Nucleus accumbens (tissue), 56 donors: ENCODE measurements at regions not wholly inside any gene's neighbourhood (a gene's known extent, or its start where the extent isn't known, plus 50 kb on each side); places are given as distances from the start of the nearest gene placed in this dataset.

Experiments
- DNase-seq, 56 donors: peaks; one replicate each; lab custom pipeline; 2025; lab: John Stamatoyannopoulos, UW

DNA sequence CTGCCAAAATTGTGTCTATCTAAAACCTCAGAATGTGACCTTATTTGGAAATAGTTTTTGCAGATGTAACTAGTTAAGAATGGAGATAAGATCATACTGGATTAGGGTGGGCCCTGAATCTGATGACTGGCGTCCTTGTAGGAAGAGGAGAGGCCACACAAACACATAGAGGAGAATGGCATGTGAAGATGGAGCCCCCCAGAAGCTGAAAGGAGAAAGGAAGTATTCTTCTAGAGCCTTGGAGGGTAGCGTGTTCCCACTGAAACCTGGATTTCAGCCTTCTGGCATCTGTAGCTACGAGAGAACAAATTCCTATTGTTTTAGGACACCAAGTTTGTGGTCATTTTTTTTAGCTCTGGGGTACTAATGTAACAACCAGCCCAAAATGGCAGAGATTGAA, 423.0 kb upstream of the TPM1 start:
- no peak for DNase-seq

GRCh38 chr15:62622775-62623174, 419.8 kb upstream of the TPM1 start:
- DNase-seq = no peak

GRCh38 chr15:62624547-62625378, 417.8 kb upstream of the TPM1 start:
- DNase-seq = no peak

DNA sequence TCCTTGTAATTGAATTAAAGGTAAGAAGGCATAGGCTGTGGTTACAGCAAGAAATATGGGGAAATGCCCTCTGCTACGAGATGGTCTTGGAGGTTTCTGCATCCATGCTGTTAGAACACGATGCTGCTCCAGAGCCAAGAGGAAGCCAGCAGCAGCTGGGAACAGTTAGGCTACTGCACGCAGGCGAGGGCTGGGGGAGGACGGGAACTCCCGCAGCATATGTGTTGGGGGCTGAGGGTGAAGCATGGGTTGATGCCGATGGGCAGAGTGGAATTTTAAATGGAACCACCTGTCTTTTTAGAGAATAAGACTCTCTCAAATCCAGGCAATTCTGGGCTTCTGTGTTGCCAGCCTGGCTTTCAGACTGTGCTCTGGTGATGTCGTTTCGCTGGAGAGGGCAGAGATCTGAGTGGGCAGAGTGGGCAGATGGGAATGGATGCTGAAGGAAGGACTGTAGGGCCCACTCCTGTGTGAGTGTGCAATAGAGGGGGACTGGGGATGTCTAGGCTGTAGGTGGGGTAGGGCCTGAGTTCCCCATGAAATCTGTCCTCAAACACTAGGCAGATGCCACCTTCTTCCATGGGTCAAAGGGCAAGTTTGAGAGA, 417.0 kb upstream of the TPM1 start:
- DNase-seq = no peak

DNA sequence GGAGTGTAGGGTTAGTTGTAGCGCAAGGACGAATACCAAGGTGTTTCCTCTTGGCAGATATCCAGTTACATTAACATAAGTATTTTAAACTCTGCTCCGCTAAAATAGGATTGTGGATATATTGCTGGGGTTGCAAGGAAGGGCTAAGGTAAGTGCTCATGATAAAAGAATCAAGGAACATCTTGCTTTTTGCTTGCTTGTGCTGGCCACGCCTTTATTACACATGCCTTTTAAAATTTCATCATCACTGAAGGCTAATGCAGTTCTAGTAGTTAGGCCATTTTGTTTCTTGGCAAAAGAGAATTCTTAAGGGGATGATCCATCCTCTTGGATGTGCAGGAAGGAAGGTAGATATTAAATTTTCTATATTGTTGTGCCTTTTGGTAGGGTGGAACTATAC, 415.6 kb upstream of the TPM1 start:
- no peak for DNase-seq

DNA sequence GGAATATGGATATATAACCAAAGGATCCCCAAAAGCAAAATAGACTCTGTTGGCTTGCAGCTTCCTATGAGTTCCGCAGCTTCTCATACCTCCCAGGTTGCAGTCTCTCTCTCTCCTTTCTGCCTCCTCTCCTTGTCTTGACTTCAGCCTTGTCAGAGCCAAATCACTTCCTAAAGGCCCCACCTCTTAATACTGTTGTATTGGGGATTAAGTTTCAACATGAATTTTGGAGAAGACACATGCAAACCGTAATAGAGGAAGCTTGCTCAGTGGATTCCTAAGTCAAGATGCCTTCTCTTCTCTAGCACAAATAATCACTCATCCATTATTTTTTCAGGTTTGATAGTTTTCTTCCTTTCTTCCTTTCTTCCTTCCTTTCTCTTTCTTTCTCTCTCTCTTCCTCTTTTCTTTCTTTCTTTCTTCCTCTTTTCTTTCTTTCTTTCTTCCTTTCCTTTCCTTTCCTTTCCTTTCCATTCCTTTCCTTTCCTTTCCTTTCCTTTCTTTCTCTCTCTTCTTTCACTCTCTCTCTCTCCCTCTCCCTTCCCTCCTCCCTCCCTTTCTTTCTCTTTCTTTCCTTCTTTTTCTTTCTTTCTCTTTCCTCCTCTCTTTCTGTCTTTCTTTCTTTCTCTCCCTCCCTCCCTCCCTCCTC, 411.3 kb upstream of the TPM1 start:
- DNase-seq = no peak

DNA sequence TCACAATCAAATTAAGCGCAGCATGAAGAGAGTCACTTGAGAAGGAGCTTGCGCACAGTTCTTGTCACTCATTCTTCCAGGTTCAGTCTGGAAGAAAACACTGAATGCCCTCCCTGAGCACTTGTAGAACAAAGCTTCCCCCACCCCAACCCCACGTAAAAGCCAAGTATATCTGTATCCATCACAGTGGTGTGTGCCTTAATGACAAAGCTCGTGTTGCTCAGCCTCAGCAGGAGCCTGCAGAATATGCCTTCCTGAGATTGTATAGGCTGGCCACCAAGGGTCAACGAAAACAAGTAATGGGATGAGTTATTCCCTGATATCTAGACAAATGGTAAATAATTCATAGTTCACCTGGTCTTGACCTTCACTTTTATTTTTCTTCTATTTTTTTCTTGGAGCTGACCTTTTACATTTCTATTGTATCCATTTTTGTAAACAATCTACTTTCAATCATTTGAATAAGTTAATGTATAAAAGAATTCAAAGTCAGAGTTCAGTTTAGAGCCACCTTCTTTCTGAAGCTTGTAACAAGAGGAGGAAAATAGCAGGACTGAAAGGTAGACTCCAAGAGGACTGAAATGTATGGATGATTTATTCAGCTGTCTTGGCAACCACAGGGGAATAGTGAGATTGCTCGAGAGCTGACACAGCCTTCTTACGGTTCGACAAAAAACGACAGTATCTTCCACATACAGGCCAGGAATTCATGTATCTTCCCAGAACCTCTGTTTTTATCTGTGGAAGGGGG, 405.5 kb upstream of the TPM1 start:
- DNase-seq = no peak

DNA sequence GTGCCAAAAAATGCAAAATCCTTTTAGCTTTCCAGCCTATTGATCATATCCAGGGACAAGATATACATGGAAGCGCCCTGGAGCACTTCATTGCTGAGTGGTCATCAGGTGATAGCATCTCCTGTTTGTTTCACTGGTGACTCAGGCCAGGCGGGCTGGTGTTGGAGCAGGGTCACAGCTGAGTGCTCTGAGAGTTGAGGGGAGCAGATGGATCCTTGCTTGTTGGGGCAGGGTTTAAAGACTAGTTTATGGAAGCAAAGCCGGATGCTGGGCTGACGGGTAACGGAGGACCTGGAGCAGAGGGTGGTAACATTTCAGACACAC, 405.0 kb upstream of the TPM1 start:
- no peak for DNase-seq

DNA sequence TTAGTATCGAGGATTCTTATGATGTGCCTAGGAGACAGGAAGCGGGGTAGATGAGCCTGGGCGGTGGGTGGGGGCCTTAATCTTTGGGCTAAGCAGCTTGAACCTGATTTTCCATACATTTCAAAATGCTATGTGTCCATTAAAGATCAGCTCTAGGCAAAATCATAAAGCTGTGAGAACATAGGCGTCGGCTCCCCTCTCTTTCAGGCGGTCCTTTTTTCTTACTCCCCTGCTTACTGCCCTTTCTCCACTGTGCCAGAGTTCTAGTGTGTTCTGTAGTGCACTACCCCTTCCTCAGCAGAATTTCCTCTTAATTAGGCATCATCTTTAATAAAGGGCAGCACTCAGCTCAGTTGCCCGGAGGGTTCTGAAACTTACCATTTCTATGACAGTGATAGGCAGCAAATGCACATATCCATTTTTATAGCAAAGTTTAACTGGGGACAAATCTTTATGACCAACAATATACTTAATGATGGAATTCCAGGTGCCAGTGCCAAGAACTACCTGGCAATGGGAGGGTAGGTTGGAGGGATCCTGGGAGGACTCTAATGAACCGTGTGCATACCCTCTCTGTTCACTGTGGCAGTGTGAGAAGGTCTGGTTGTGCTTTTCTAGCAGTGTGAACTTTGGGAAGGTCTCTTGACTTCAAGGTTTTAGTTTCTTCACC, 404.5 kb upstream of the TPM1 start:
- DNase-seq = no peak

DNA sequence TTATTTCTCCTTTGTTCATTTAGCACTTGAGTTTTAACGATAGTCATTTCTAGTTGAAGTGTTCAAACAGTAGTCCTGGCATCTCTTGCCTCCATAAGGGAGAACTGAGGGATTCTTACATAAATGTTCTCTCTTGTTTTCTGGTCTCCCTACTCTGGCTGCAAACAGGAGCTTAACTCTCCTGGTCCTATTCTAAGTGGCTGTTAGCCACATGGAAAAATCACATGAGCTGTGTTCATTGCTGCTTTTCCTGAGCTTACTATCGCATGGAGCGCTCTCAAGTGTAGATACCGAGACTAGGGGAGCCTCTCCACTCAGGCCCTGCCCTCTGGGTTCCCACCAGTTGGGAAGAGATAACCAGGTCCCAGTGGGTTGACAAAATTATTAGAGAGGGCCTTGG, 403.1 kb upstream of the TPM1 start:
- no peak for DNase-seq

- DNase-seq = no peak
Observed at GRCh38 chr15:62639906-62640605, 402.5 kb upstream of the TPM1 start.

GRCh38 chr15:62641825-62642224, 400.7 kb upstream of the TPM1 start:
- no peak for DNase-seq

- DNase-seq = no peak
Observed at GRCh38 chr15:62643572-62643971, 399.0 kb upstream of the TPM1 start.

- no peak for DNase-seq
Observed at GRCh38 chr15:62644216-62644888, 398.2 kb upstream of the TPM1 start.

- peak in 1 of 56 donors; percentile 8 for DNase-seq
Observed at GRCh38 chr15:62644889-62645742, 397.4 kb upstream of the TPM1 start.

DNA sequence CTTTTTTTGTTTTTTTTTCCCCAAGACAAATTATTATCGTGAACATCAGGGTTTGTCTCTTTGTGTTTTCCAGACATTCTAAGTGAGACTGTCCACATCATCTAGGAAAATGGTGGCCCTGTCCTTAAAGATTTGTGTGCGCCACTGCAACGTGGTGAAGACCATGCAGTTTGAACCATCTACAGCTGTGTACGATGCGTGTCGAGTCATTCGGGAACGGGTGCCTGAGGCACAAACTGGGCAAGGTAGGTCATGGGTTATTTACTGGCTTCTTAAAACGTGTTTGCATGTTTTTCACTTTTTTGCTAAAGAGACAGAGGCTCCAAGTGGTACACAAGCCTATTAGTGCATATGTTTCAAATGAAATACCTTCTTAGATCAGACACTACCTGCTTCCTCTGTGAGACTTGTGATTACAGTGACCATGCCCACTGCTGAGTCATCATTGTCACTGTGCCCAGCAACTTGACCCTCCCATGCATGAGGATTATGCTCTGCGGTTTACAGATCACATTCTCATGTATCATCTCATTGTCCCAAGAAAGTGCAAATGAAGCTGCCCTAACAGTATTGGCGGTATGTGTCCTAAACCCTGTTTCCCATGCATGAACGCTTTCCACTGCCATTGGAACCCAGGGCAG, 395.2 kb upstream of the TPM1 start:
- DNase-seq = peak in 1 of 56 donors; percentile 30

DNA sequence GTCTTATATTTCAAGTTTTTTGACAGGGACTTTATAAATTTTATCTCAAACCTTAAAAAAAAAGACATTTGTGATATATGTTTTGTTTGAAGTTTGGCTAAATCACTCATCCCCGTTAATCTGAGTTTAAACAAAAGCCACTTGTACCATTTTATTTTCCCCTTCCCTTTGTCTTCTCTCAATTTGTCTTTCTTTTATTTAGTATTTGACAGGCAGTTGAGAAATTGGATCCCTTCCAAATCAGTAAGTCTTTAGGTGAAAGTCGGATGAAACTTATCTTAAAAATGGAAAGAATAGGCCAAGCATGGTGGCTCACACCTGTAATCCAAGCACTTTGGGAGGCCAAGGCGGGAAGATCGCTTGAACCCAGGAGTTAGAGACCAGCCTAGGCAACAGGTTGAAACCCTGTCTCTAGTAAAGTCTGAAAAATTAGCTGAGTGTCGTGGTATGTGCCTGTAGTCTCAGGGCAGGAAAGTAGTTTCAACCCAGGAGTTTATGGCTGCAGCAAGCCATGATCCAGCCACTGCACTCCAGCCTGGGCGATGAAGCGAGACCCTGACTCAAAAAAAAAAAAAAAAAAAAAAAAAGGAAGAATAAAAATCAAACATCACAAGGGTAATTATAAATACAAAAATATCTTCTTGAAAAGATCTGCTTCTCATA, 394.6 kb upstream of the TPM1 start:
- DNase-seq = no peak
